SH-SY5Y (cell line): ENCODE measurements at regions not wholly inside any gene's neighbourhood (a gene's known extent, or its start where the extent isn't known, plus 50 kb on each side); places are given as distances from the start of the nearest gene placed in this dataset.

ENCODE experiments used
- GATA2 ChIP-seq: IDR thresholded peaks from 2 replicates; pipeline ENCODE4 v1.6.1; 2011; ENCODE audit warnings: mild to moderate bottlenecking, low read depth, low read length
- GATA3 ChIP-seq: IDR thresholded peaks from 2 replicates; pipeline ENCODE4 v1.6.1; 2011; ENCODE audit warnings: low read depth, mild to moderate bottlenecking, low read length, moderate library complexity

- TF ChIP-seq GATA2 (no peak), GATA3 (no peak)
These were observed 1030.3 kb upstream of the LCORL start for GRCh38 chr4:19051831-19052230.
